Panc1 (cell line): ENCODE measurements at regions not wholly inside any gene's neighbourhood (a gene's known extent, or its start where the extent isn't known, plus 50 kb on each side); places are given as distances from the start of the nearest gene placed in this dataset.

ENCODE experiments used
- ATAC-seq: fragments of 200-7000 bp; cut with Tn5 transposase; 2 replicates; pipeline ENCODE4 v1.9.1; 2020; ENCODE audit warnings: mild to moderate bottlenecking, moderate library complexity
- BruUV-seq: library from RNA; stranded (reverse); fragments of 400-500 nt; replicated peaks from 2 replicates; lab custom pipeline; 2021; lab: Mats Ljungman, UMichigan
- CTCF ChIA-PET: fragments of 300-600 bp; sonication (Branson Sonifier 250); formaldehyde crosslinking; loops from one replicate; lab custom pipeline; 2022; ENCODE audit warnings: antibody characterized with exemption; lab: Charles Lee
- POLR2A ChIA-PET: fragments of 300-600 bp; sonication (Branson Sonifier 250); formaldehyde crosslinking; loops from one replicate; lab custom pipeline; 2022; ENCODE audit warnings: antibody characterized with exemption; lab: Charles Lee
- DNase-seq: peaks from one replicate; pipeline ENCODE4 v3.0.0-alpha.2; 2010; ENCODE audit warnings: low read depth, low spot score
- H3K27ac ChIP-seq: 2 replicates; pipeline ENCODE4 v1.5.1; 2011; ENCODE audit warnings: mild to moderate bottlenecking, low read length, inconsistent platforms
- H3K27me3 ChIP-seq: fragments of 200-500 bp; sonication (Bioruptor generic); 2 replicates; pipeline ENCODE4 v1.6.0; 2014; ENCODE audit warnings: low read length, inconsistent platforms; ENCODE audit not compliant: control insufficient read depth, insufficient read depth
- H3K36me3 ChIP-seq: fragments of 200-500 bp; sonication (Bioruptor generic); 2 replicates; pipeline ENCODE4 v1.5.1; 2014; ENCODE audit warnings: inconsistent platforms, mild to moderate bottlenecking, low read length, moderate library complexity; ENCODE audit not compliant: control insufficient read depth, insufficient read depth
- H3K4me1 ChIP-seq: 2 replicates; pipeline ENCODE4 v1.5.1; 2011; ENCODE audit warnings: inconsistent platforms, mild to moderate bottlenecking, low read length, moderate library complexity; ENCODE audit not compliant: control insufficient read depth, insufficient read depth
- H3K4me3 ChIP-seq, 2 experiments: 2 replicates each; pipeline ENCODE4 v1.5.1; 2011 to 2012; ENCODE audit warnings: low read depth in 2 of 2, low read length in 2 of 2, mild to moderate bottlenecking in 2 of 2, inconsistent platforms in 1 of 2, moderate library complexity in 1 of 2
- H3K9me3 ChIP-seq: fragments of 200-500 bp; sonication (Bioruptor generic); 2 replicates; pipeline ENCODE4 v1.5.1; 2014; ENCODE audit warnings: low read depth, mild to moderate bottlenecking, inconsistent platforms, low read length, moderate library complexity; ENCODE audit not compliant: control insufficient read depth, insufficient read depth
- CTCF ChIP-seq: fragments of 450-650 bp; IDR thresholded peaks from 2 replicates; pipeline ENCODE4 v1.5.1; 2017; ENCODE audit warnings: mild to moderate bottlenecking
- POLR2AphosphoS5 ChIP-seq: IDR thresholded peaks from 2 replicates; pipeline ENCODE4 v1.6.1; 2012; ENCODE audit warnings: mild to moderate bottlenecking, low read depth, low read length, moderate library complexity
- REST ChIP-seq, 2 experiments: IDR thresholded peaks; 2 replicates each; pipeline ENCODE4 v1.6.1; 2011 to 2012; ENCODE audit warnings: low read depth in 2 of 2, control low read depth in 1 of 2, low read length in 1 of 2, mild to moderate bottlenecking in 1 of 2, moderate library complexity in 1 of 2; ENCODE audit not compliant: insufficient read depth in 1 of 2
- SIN3A ChIP-seq: IDR thresholded peaks from 2 replicates; pipeline ENCODE4 v1.6.1; 2012; ENCODE audit warnings: low read depth, mild to moderate bottlenecking, low read length, moderate library complexity, borderline replicate concordance; ENCODE audit not compliant: insufficient read depth
- TCF7L2 ChIP-seq: IDR thresholded peaks from 2 replicates; pipeline ENCODE4 v1.6.1; 2011; ENCODE audit warnings: mild to moderate bottlenecking, low read depth, low read length, inconsistent platforms
- in situ Hi-C: cut with HindIII; loops from 2 replicates; pipeline ENCODE4 v1.10.0; 2016; ENCODE audit warnings: low sequenced_read_pairs, low pct_unique_long_range_greater_than_20kb
- intact Hi-C: fragments of 100-400 bp; cut with micrococcal nuclease; formaldehyde crosslinking; loops from one replicate; pipeline ENCODE4 v1.10.0; 2022; ENCODE audit not compliant: unreplicated experiment

- no peak for DNase-seq
- ATAC-seq: no peak
- Histone ChIP-seq H3K4me1 (no peaks in the 10 kb centered on the region), H3K9me3 (no peaks in the 10 kb centered on the region), H3K4me3 (no peak overlapping the region), H3K27me3 (no peaks in the 10 kb centered on the region), H3K36me3 (no peaks in the 10 kb centered on the region), H3K27ac (no peak overlapping the region)
- intact Hi-C loops (no loop called here), in situ Hi-C loops (no loop called here)
- no TSS peak for BruUV-seq
- ChIA-PET CTCF (no interaction called here), POLR2A (no interaction called here)
- TF ChIP-seq POLR2AphosphoS5 (no peak), CTCF (no peak), TCF7L2 (no peak), SIN3A (no peak), REST (IDR thresholded peaks at IDR 0.05; ENCODE audit: insufficient read depth in 1 of 2, low read depth in 2 of 2, low read length in 1 of 2) (no peak)
Observed at GRCh38 chr2:107402330-107402729, 424.4 kb upstream of the RGPD4 start.

GRCh38 chr2:107405261-107405660 lies 421.4 kb upstream of the RGPD4 start:
- in situ Hi-C loops: no loop called here
- no peaks in the 10 kb centered on the region for H3K4me1 ChIP-seq
- H3K27ac ChIP-seq: no peak overlapping the region
- no peak overlapping the region for H3K4me3 ChIP-seq
- POLR2A ChIA-PET: no interaction called here
- H3K27me3 ChIP-seq: no peaks in the 10 kb centered on the region
- intact Hi-C loops: no loop called here
- no peaks in the 10 kb centered on the region for H3K9me3 ChIP-seq
- no TSS peak for BruUV-seq
- no peak for TF ChIP-seq SIN3A
- TF ChIP-seq TCF7L2: no peak
- no peak for TF ChIP-seq CTCF
- TF ChIP-seq POLR2AphosphoS5: no peak
- TF ChIP-seq REST (IDR thresholded peaks at IDR 0.05; ENCODE audit: insufficient read depth in 1 of 2, low read depth in 2 of 2, low read length in 1 of 2): no peak
- H3K36me3 ChIP-seq: no peaks in the 10 kb centered on the region
- DNase-seq (no peak), ATAC-seq (no peak)
- CTCF ChIA-PET: no interaction called here
